GM13976 (cell line): ENCODE measurements at regions not wholly inside any gene's neighbourhood (a gene's known extent, or its start where the extent isn't known, plus 50 kb on each side); places are given as distances from the start of the nearest gene placed in this dataset.

ENCODE experiments used
- DNase-seq: peaks from one replicate; pipeline ENCODE4 v3.0.0; 2012; ENCODE audit warnings: low spot score
- CTCF ChIP-seq: IDR thresholded peaks from 2 replicates; pipeline ENCODE4 v1.5.1; 2012; ENCODE audit warnings: borderline replicate concordance, mild to moderate bottlenecking; ENCODE audit not compliant: insufficient read depth; ENCODE audit errors: extremely low read depth, missing control alignments, control extremely low read depth
- in situ Hi-C: fragments of 300-500 bp; cut with MboI; formaldehyde crosslinking; loops from one replicate; pipeline ENCODE4 v1.12.0; 2022; ENCODE audit warnings: low sequenced_read_pairs, mixed read lengths, inconsistent platforms; ENCODE audit not compliant: unreplicated experiment

GRCh38 chr3:117661818-117662095 is 952.2 kb downstream of the TUSC7 start:
- no peak for TF ChIP-seq CTCF
- DNase-seq: no peak
- in situ Hi-C loops: no loop called here

GRCh38 chr3:117665296-117665695 is 955.7 kb downstream of the TUSC7 start:
- DNase-seq: no peak
- in situ Hi-C loops: no loop called here
- no peak for TF ChIP-seq CTCF

GRCh38 chr3:117666325-117666724 is 956.7 kb downstream of the TUSC7 start:
- TF ChIP-seq CTCF: no peak
- no peak for DNase-seq
- in situ Hi-C loops: no loop called here

GRCh38 chr3:117666812-117667211 is 957.2 kb downstream of the TUSC7 start:
- no peak for DNase-seq
- no peak for TF ChIP-seq CTCF
- in situ Hi-C loops: no loop called here

- in situ Hi-C loops: no loop called here
- no peak for DNase-seq
- no peak for TF ChIP-seq CTCF
Measured at GRCh38 chr3:117669774-117670173, 960.2 kb downstream of the TUSC7 start.

GRCh38 chr3:117671722-117672318 is 962.2 kb downstream of the TUSC7 start:
- in situ Hi-C loops: no loop called here
- DNase-seq: no peak
- TF ChIP-seq CTCF: no peak

- no peak for TF ChIP-seq CTCF
- in situ Hi-C loops: no loop called here
- DNase-seq: no peak
Measured at GRCh38 chr3:117674321-117674720, 964.7 kb downstream of the TUSC7 start.
